ENCODE measurements at regions not wholly inside any gene's neighbourhood (a gene's known extent, or its start where the extent isn't known, plus 50 kb on each side); places are given as distances from the start of the nearest gene placed in this dataset.

DNA sequence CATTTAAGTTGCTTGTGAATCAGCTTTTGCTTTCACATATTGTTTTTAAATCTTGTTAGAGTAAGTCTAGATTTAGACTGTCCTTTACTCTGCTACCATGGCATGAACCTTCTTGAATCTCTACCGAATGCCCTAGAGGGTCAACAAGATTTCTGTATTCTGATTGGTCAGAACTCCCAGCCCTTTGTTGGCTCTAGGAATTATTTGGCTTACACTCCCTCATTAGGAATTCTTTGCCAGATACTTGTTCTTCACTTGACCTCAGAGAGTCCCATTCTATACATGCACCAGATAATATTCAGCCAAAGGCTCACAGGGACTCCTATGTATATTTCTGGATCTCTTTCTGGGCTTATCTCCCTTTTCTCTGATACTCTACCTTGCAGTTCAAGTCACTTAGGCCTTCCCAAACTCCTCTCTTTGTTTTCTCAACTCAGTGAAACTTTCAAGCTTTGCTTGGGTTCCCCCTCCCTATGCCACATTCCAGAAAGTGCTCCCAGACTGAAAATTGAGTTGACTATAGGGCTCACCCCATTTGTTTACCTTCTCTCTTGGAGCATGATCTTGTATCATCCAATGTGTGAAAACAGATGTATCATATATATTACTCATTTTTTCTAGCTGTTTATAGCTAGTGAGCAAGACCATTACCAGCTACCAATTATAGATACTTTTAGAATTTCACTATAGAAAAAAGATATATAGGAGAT lies 405.0 kb downstream of the PLPP3 start:
- TF ChIP-seq, protein P1, sequence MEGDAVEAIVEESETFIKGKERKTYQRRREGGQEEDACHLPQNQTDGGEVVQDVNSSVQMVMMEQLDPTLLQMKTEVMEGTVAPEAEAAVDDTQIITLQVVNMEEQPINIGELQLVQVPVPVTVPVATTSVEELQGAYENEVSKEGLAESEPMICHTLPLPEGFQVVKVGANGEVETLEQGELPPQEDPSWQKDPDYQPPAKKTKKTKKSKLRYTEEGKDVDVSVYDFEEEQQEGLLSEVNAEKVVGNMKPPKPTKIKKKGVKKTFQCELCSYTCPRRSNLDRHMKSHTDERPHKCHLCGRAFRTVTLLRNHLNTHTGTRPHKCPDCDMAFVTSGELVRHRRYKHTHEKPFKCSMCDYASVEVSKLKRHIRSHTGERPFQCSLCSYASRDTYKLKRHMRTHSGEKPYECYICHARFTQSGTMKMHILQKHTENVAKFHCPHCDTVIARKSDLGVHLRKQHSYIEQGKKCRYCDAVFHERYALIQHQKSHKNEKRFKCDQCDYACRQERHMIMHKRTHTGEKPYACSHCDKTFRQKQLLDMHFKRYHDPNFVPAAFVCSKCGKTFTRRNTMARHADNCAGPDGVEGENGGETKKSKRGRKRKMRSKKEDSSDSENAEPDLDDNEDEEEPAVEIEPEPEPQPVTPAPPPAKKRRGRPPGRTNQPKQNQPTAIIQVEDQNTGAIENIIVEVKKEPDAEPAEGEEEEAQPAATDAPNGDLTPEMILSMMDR (conservative IDR thresholded peaks at IDR 0.05) = no peak
- TF ChIP-seq EZH2 (IDR thresholded peaks at IDR 0.05; ENCODE audit: low read depth) = no peak
